K562 (cell line): ENCODE measurements at regions not wholly inside any gene's neighbourhood (a gene's known extent, or its start where the extent isn't known, plus 50 kb on each side); places are given as distances from the start of the nearest gene placed in this dataset.

Experiments used
- ATAC-seq: fragments of 200-7000 bp; cut with Tn5 transposase; 3 replicates; pipeline ENCODE4 v1.9.1; 2020; ENCODE audit warnings: moderate library complexity
- BruUV-seq: library from RNA; stranded (reverse); fragments of 400-500 nt; replicated peaks from 2 replicates; lab custom pipeline; 2021; lab: Mats Ljungman, UMichigan
- CTCF ChIA-PET: fragments of 300-600 bp; formaldehyde crosslinking; extraction: SDS; loops from one replicate; lab custom pipeline; 2021; ENCODE audit warnings: low intra/inter-chr PET ratio; lab: Yijun Ruan, JAX
- POLR2A ChIA-PET: fragments of 300-600, 350-650 bp; sonication (Branson Sonifier 250); formaldehyde crosslinking; extraction: SDS; loops from one replicate; lab custom pipeline; 2021; ENCODE audit warnings: antibody characterized with exemption, inconsistent platforms; lab: Yijun Ruan, JAX
- DNase-seq, 4 experiments: peaks; one replicate each; pipeline versions ENCODE4 v3.0.0 to v3.0.0-alpha.2; 2011 to 2018; ENCODE audit warnings: low spot score in 3 of 4, mixed read lengths in 3 of 4; ENCODE audit errors: extremely low read depth in 1 of 4
- FAIRE-seq: peaks from 2 replicates; lab custom pipeline; 2011; peaks lifted over from hg19 to GRCh38; lab: Jason Lieb, UNC
- H2AFZ ChIP-seq: 2 replicates; pipeline ENCODE4 v1.6.0; 2011; ENCODE audit warnings: low read depth, low read length, control low read depth, inconsistent platforms
- H3K27ac ChIP-seq: fragments of 200-600 bp; 3 replicates; pipeline ENCODE4 v1.8.0; 2011; ENCODE audit warnings: low read depth, mild to moderate bottlenecking, control low read depth, inconsistent platforms, low read length, moderate library complexity, mixed read lengths; ENCODE audit errors: extremely low read depth
- H3K27me3 ChIP-seq, 2 experiments: fragments of 300-600 bp in 1 of 2; 2 replicates in 1 of 2; 3 replicates in 1 of 2; pipeline versions ENCODE4 v1.6.0 to v1.8.0; 2011; ENCODE audit warnings: inconsistent platforms in 2 of 2, low read length in 2 of 2, mild to moderate bottlenecking in 1 of 2, mixed read lengths in 1 of 2, moderate library complexity in 1 of 2; ENCODE audit not compliant: control insufficient read depth in 2 of 2, insufficient read depth in 2 of 2
- H3K36me3 ChIP-seq: fragments of 300-600 bp; 3 replicates; pipeline ENCODE4 v1.8.0; 2011; ENCODE audit warnings: mild to moderate bottlenecking, low read length, inconsistent platforms; ENCODE audit not compliant: control insufficient read depth, insufficient read depth
- H3K4me1 ChIP-seq, 2 experiments: fragments of 200-600 bp in 1 of 2; replicated peaks in 1 of 2; 2 replicates in 1 of 2; 3 replicates in 1 of 2; pipeline versions ENCODE4 v1.5.1 to v1.8.0; 2011; ENCODE audit warnings: inconsistent platforms in 2 of 2, low read length in 2 of 2, mild to moderate bottlenecking in 1 of 2, mixed read lengths in 1 of 2, moderate library complexity in 1 of 2; ENCODE audit not compliant: control insufficient read depth in 2 of 2, insufficient read depth in 2 of 2
- H3K4me2 ChIP-seq: 2 replicates; pipeline ENCODE4 v1.6.1; 2011; ENCODE audit warnings: low read length, control low read depth, inconsistent platforms, mixed read lengths; ENCODE audit not compliant: insufficient read depth
- H3K4me3 ChIP-seq: fragments of 200-600 bp; sonication (generic), shearing (Covaris generic); 2 replicates; pipeline ENCODE4 v1.5.1; 2016; ENCODE audit warnings: control low read depth, inconsistent platforms
- H3K79me2 ChIP-seq: fragments of 200-600 bp; 3 replicates; pipeline ENCODE4 v1.8.0; 2011; ENCODE audit warnings: low read length, inconsistent platforms; ENCODE audit not compliant: control insufficient read depth, insufficient read depth
- H3K9ac ChIP-seq, 2 experiments: 2 replicates each; pipeline versions ENCODE4 v1.6.0 to v1.6.1; 2011; ENCODE audit warnings: low read depth in 2 of 2, low read length in 2 of 2, control low read depth in 1 of 2, inconsistent platforms in 1 of 2, mild to moderate bottlenecking in 1 of 2, mixed read lengths in 1 of 2; ENCODE audit not compliant: insufficient read depth in 1 of 2
- H3K9me1 ChIP-seq: one replicate; pipeline ENCODE4 v1.6.0; 2011; ENCODE audit warnings: inconsistent platforms, mild to moderate bottlenecking, low read length, moderate library complexity; ENCODE audit not compliant: control insufficient read depth, insufficient read depth
- H3K9me3 ChIP-seq: replicated peaks from 2 replicates; pipeline ENCODE4 v1.5.1; 2011; ENCODE audit warnings: low read depth, low read length, inconsistent platforms; ENCODE audit not compliant: control insufficient read depth, insufficient read depth
- H4K20me1 ChIP-seq: replicated peaks from 2 replicates; pipeline ENCODE4 v1.6.1; 2011; ENCODE audit warnings: low read length, inconsistent platforms, mixed read lengths; ENCODE audit not compliant: control insufficient read depth, insufficient read depth
- HCFC1 ChIP-seq: IDR thresholded peaks from 2 replicates; pipeline ENCODE4 v1.6.1; 2012; ENCODE audit warnings: low read depth, low read length, improper control_type of control experiment
- LEF1 ChIP-seq: fragments of 450-650 bp; IDR thresholded peaks from 2 replicates; pipeline ENCODE4 v1.6.1; 2016; ENCODE audit warnings: mild to moderate bottlenecking
- RBM39 ChIP-seq: fragments of 200-400 bp; formaldehyde crosslinking; optimal IDR thresholded peaks from 2 replicates; pipeline ENCODE3; 2018; ENCODE audit warnings: low read depth, low read length
- SMAD2 ChIP-seq: fragments of 150-350 bp; IDR thresholded peaks from 2 replicates; pipeline ENCODE4 v1.6.1; 2014; ENCODE audit warnings: low read depth, mild to moderate bottlenecking, low read length
- ZBTB40 ChIP-seq, 2 experiments: fragments of 450-650 bp in 1 of 2; sonication (generic) in 1 of 2; formaldehyde crosslinking in 1 of 2; IDR thresholded peaks; 2 replicates each; pipeline versions ENCODE4 v1.7.1 to v1.9.0; 2016 to 2022; ENCODE audit warnings: inconsistent platforms in 1 of 2, mild to moderate bottlenecking in 1 of 2, missing genetic modification reagents in 1 of 2
- ZNF140 ChIP-seq: fragments of 250-450 bp; sonication (Bioruptor Pico); IDR thresholded peaks from 2 replicates; pipeline ENCODE4 v1.8.0; 2021; ENCODE audit warnings: moderate library complexity, mild to moderate bottlenecking, inconsistent platforms
- ZNF644 ChIP-seq: fragments of 200-800 bp; sonication (Bioruptor generic); IDR thresholded peaks from 2 replicates; pipeline ENCODE4 v1.6.1; 2016; ENCODE audit warnings: low read depth, missing genetic modification characterization, missing compliant biosample characterization
- WGBS: fragments of 100-300 bp; shearing (Covaris generic); methylation state at CpG from one replicate; pipeline ENCODE4 v1.1.6; 2016; ENCODE audit warnings: low coverage, mixed read lengths; ENCODE audit not compliant: insufficient coverage; ENCODE audit errors: missing lambda C conversion rate; 5-methylcytosine and 5-hydroxymethylcytosine counted together
- in situ Hi-C: fragments of 300-500 bp; cut with MboI; formaldehyde crosslinking; loops from 4 replicates; pipeline ENCODE4 v1.15.0; 2018; ENCODE audit warnings: inconsistent platforms, mixed read lengths
- intact Hi-C: fragments of 100-400 bp; cut with micrococcal nuclease; formaldehyde crosslinking; loops from 2 replicates; pipeline ENCODE4 v1.14.2; 2022
- TF ChIP-seq, protein P1 (sequence below): fragments of 450-650 bp; IDR thresholded peaks from 2 replicates; pipeline ENCODE4 v1.6.1; 2016; ENCODE audit warnings: low read depth, mild to moderate bottlenecking, moderate library complexity

DNA sequence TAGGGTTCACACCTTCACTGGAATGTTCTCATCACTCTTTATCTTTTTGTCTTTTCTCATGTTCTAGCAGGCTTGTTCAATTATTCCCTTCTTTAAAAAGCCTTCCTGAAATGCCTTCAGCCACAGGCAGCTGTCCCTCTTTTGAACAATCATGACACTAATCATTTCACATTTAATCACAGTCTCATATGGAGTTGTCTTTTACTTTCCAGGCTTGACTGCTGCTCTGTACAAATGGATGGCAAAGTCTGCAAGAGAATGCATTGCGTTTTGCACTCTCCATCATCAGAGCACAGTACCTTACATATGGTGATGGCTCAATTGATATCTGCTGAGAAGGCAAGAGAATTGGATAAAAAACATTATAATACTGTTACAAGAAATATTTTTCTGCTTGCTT lies 529.8 kb downstream of the DIPK2A start:
- no peaks in the 10 kb centered on the region for H3K9me3 ChIP-seq
- whole genome bisulfite sequencing = 0% methylated on average over 1 of the region's 1 CpG
- TF ChIP-seq HCFC1 (no peak), RBM39 (no peak), ZBTB40 (IDR thresholded peaks at IDR 0.05) (no peak), ZBTB40 (CRISPR knock-in tag; IDR thresholded peaks at IDR 0.05) (no peak), SMAD2 (no peak), ZNF140 (CRISPR knock-in tag) (no peak), ZNF644 (no peak), LEF1 (no peak)
- TF ChIP-seq, protein P1, sequence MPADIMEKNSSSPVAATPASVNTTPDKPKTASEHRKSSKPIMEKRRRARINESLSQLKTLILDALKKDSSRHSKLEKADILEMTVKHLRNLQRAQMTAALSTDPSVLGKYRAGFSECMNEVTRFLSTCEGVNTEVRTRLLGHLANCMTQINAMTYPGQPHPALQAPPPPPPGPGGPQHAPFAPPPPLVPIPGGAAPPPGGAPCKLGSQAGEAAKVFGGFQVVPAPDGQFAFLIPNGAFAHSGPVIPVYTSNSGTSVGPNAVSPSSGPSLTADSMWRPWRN = no peak
- H3K79me2 ChIP-seq = no peaks in the 10 kb centered on the region
- BruUV-seq = no TSS peak
- H3K27ac ChIP-seq = no peak overlapping the region
- H3K4me3 ChIP-seq = no peak overlapping the region
- intact Hi-C loops = no loop called here
- H4K20me1 ChIP-seq = no peaks in the 10 kb centered on the region
- in situ Hi-C loops = no loop called here
- H3K27me3 ChIP-seq = no peaks in the 10 kb centered on the region
- no peaks in the 10 kb centered on the region for H3K36me3 ChIP-seq
- H3K4me1 ChIP-seq = no peaks in the 10 kb centered on the region
- DNase-seq (no peak), ATAC-seq (no peak), FAIRE-seq (no peak)
- no peak overlapping the region for H2AFZ ChIP-seq
- no peak overlapping the region for H3K9ac ChIP-seq
- CTCF ChIA-PET = no interaction called here
- POLR2A ChIA-PET = no interaction called here
- no peak overlapping the region for H3K4me2 ChIP-seq
- H3K9me1 ChIP-seq = no peaks in the 10 kb centered on the region
